Cardiac muscle cell (in vitro differentiated cells and primary cell): ENCODE measurements at regions not wholly inside any gene's neighbourhood (a gene's known extent, or its start where the extent isn't known, plus 50 kb on each side); places are given as distances from the start of the nearest gene placed in this dataset.

Experiments
- DNase-seq, 2 donors: peaks; one replicate each; pipeline versions ENCODE4 v3.0.0 to v3.0.0-alpha.2; 2010 to 2017; ENCODE audit warnings: low read depth in 1 of 2, low spot score in 1 of 2
- H3K27ac ChIP-seq: fragments of 200-600 bp; sonication (generic); 2 replicates; pipeline ENCODE4 v1.5.1; 2016
- H3K27me3 ChIP-seq: fragments of 200-600 bp; sonication (generic); 2 replicates; pipeline ENCODE4 v1.6.0; 2016; ENCODE audit warnings: control low read depth
- H3K36me3 ChIP-seq: fragments of 200-600 bp; sonication (generic); 2 replicates; pipeline ENCODE4 v1.5.1; 2016; ENCODE audit warnings: control low read depth
- H3K4me1 ChIP-seq: fragments of 200-600 bp; sonication (generic); 2 replicates; pipeline ENCODE4 v1.8.1; 2017; ENCODE audit warnings: low read depth, mild to moderate bottlenecking, mixed run types
- H3K4me3 ChIP-seq: fragments of 200-600 bp; sonication (generic); 2 replicates; pipeline ENCODE4 v1.5.1; 2016; ENCODE audit warnings: mild to moderate bottlenecking
- H3K9me3 ChIP-seq: fragments of 200-600 bp; sonication (generic); 2 replicates; pipeline ENCODE4 v1.5.1; 2017; ENCODE audit warnings: low read depth, mild to moderate bottlenecking, control low read depth
- CTCF ChIP-seq: IDR thresholded peaks from 2 replicates; pipeline ENCODE4 v1.5.1; 2012; ENCODE audit warnings: low read depth, mild to moderate bottlenecking, low read length

GRCh38 chr20:22673467-22673866 lies 89.1 kb upstream of the FOXA2 start:
- H3K9me3 ChIP-seq, result no peaks in the 10 kb centered on the region
- no peak for TF ChIP-seq CTCF
- no peaks in the 10 kb centered on the region for H3K36me3 ChIP-seq
- H3K4me1 ChIP-seq, result no peaks in the 10 kb centered on the region
- no peak for DNase-seq
- H3K4me3 ChIP-seq, result no peak overlapping the region
- no peak overlapping the region for H3K27ac ChIP-seq
- H3K27me3 ChIP-seq, result no peaks in the 10 kb centered on the region

- no peak for TF ChIP-seq CTCF
- Histone ChIP-seq H3K4me3 (no peak overlapping the region), H3K4me1 (no peaks in the 10 kb centered on the region), H3K36me3 (no peaks in the 10 kb centered on the region), H3K9me3 (no peaks in the 10 kb centered on the region), H3K27me3 (no peaks in the 10 kb centered on the region), H3K27ac (no peak overlapping the region)
- no peak for DNase-seq
Observed at GRCh38 chr20:22675341-22675740, 91.0 kb upstream of the FOXA2 start.

GRCh38 chr20:22678678-22679077 lies 94.3 kb upstream of the FOXA2 start:
- no peaks in the 10 kb centered on the region for H3K36me3 ChIP-seq

GRCh38 chr20:22679197-22679596 lies 94.8 kb upstream of the FOXA2 start:
- Histone ChIP-seq H3K27me3 (no peaks in the 10 kb centered on the region), H3K36me3 (no peaks in the 10 kb centered on the region), H3K4me3 (no peak overlapping the region), H3K27ac (no peak overlapping the region), H3K9me3 (no peaks in the 10 kb centered on the region), H3K4me1 (no peaks in the 10 kb centered on the region)
- no peak for TF ChIP-seq CTCF
- no peak for DNase-seq

More at GRCh38 chr20:22678678-22679077, 94.3 kb upstream of the FOXA2 start:
- no peak for DNase-seq
- no peak for TF ChIP-seq CTCF
- no peaks in the 10 kb centered on the region for H3K27me3 ChIP-seq
- no peak overlapping the region for H3K4me3 ChIP-seq
- no peaks in the 10 kb centered on the region for H3K4me1 ChIP-seq
- H3K27ac ChIP-seq, result no peak overlapping the region
- H3K9me3 ChIP-seq, result no peaks in the 10 kb centered on the region

- no peak for TF ChIP-seq CTCF
- Histone ChIP-seq H3K36me3 (no peaks in the 10 kb centered on the region), H3K27ac (no peak overlapping the region), H3K27me3 (peaks cover 2% of the 10 kb centered on the region), H3K4me3 (no peak overlapping the region), H3K4me1 (no peaks in the 10 kb centered on the region), H3K9me3 (no peaks in the 10 kb centered on the region)
- no peak for DNase-seq
Observed at GRCh38 chr20:22680031-22680740, 95.8 kb upstream of the FOXA2 start.
